Mesothelial cell of epicardium (in vitro differentiated cells): ENCODE measurements at regions not wholly inside any gene's neighbourhood (a gene's known extent, or its start where the extent isn't known, plus 50 kb on each side); places are given as distances from the start of the nearest gene placed in this dataset.

ENCODE experiments used
- DNase-seq, 2 experiments: peaks; one replicate each; pipeline ENCODE4 v3.0.0; 2021; ENCODE audit warnings: low spot score in 2 of 2; ENCODE audit not compliant: unreplicated experiment in 2 of 2
- H3K27ac Mint-ChIP-seq: 2 replicates; pipeline ENCODE4 v1.8.0; 2021; ENCODE audit warnings: mixed read lengths
- H3K27me3 Mint-ChIP-seq: 2 replicates; pipeline ENCODE4 v1.8.0; 2021; ENCODE audit warnings: low read depth, mixed read lengths
- H3K36me3 Mint-ChIP-seq: 2 replicates; pipeline ENCODE4 v1.8.0; 2021; ENCODE audit warnings: mixed read lengths
- H3K4me1 Mint-ChIP-seq: 2 replicates; pipeline ENCODE4 v1.8.0; 2021; ENCODE audit warnings: mixed read lengths
- H3K4me3 Mint-ChIP-seq: 2 replicates; pipeline ENCODE4 v1.8.0; 2021; ENCODE audit warnings: mild to moderate bottlenecking, moderate library complexity, mixed read lengths
- H3K9me3 Mint-ChIP-seq: 2 replicates; pipeline ENCODE4 v1.8.0; 2021; ENCODE audit warnings: mixed read lengths
- TF ChIP-seq, protein P1 (sequence below): fragments of 200-600 bp; sonication (generic); IDR thresholded peaks from one replicate; pipeline ENCODE4 v1.5.0; 2021; ENCODE audit warnings: antibody characterized with exemption; ENCODE audit not compliant: unreplicated experiment

DNA sequence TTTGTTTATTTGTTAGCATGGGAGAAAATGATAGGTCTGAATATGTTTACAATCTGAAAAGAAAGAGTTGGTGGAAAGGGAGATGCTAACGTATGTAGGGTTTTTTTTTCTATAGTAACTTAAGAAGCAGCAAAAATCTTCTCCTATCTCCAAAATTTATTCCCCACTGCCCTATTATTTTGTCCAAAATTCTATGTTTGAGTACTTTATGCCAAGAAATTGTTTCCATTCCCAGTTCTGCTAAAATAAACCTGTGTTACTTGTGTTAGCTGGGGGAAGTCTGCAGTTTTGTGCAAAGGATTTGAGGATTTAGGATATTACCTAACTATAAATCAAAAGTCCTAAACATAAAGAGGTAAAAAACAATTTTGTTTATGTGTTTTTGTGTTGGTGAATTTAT lies 2770.4 kb upstream of the PCDH20 start:
- no peak for DNase-seq
- H3K36me3 Mint-ChIP-seq, result no peaks in the 10 kb centered on the region
- H3K27me3 Mint-ChIP-seq, result no peaks in the 10 kb centered on the region
- peaks cover 7% of the 10 kb centered on the region for H3K9me3 Mint-ChIP-seq
- no peak overlapping the region for H3K27ac Mint-ChIP-seq
- TF ChIP-seq, protein P1, sequence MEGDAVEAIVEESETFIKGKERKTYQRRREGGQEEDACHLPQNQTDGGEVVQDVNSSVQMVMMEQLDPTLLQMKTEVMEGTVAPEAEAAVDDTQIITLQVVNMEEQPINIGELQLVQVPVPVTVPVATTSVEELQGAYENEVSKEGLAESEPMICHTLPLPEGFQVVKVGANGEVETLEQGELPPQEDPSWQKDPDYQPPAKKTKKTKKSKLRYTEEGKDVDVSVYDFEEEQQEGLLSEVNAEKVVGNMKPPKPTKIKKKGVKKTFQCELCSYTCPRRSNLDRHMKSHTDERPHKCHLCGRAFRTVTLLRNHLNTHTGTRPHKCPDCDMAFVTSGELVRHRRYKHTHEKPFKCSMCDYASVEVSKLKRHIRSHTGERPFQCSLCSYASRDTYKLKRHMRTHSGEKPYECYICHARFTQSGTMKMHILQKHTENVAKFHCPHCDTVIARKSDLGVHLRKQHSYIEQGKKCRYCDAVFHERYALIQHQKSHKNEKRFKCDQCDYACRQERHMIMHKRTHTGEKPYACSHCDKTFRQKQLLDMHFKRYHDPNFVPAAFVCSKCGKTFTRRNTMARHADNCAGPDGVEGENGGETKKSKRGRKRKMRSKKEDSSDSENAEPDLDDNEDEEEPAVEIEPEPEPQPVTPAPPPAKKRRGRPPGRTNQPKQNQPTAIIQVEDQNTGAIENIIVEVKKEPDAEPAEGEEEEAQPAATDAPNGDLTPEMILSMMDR, result no peak
- no peaks in the 10 kb centered on the region for H3K4me1 Mint-ChIP-seq
- H3K4me3 Mint-ChIP-seq, result no peak overlapping the region

DNA sequence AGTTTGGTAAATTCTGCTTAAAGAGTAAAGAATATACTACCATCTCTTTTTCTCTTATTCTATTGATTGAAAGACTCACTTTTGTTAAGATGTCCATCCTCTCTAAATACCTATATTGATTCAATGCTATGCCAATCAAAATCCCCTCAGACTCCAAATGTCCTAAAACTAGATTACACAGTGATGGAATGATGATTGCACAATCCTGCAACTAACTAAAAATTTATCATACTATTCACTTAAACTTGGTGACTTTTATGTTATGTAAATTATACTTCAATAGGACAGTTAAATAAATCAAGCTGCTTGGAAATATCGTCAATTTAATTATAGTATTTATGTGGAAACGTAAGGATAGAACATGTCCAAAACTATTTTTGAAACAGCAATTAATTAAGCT lies 2765.1 kb upstream of the PCDH20 start:
- H3K27ac Mint-ChIP-seq, result no peak overlapping the region
- H3K4me3 Mint-ChIP-seq, result no peak overlapping the region
- no peak for DNase-seq

DNA sequence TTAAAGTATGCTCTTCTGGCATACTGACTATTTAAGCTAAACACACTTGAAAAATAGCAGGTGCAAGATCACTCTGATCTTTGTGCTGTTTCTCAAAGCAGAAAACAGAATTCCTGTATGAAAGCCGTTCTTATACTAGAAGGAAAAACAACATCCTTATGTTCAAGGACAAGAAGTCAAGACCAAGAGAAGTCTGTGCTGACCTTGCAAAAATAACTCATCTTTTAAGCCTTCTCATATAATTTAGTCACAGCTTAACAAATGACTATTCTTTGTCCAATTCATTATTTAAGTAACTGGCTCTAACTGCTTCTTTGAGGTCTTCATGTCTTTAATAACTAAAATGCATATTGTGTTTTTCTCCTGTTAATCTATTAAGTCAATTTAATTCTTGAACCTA lies 2750.2 kb upstream of the PCDH20 start:
- Mint-ChIP-seq H3K27ac (no peak overlapping the region), H3K4me1 (peaks cover 4% of the 10 kb centered on the region), H3K36me3 (peaks cover 2% of the 10 kb centered on the region), H3K9me3 (peaks cover 15% of the 10 kb centered on the region), H3K27me3 (no peaks in the 10 kb centered on the region), H3K4me3 (no peak overlapping the region)
- TF ChIP-seq, protein P1, result no peak
- DNase-seq, result no peak

More for the DNA sequence above, 2765.1 kb upstream of the PCDH20 start:
- peaks cover 14% of the 10 kb centered on the region for H3K9me3 Mint-ChIP-seq
- H3K36me3 Mint-ChIP-seq, result no peaks in the 10 kb centered on the region
- TF ChIP-seq, protein P1, result no peak
- no peaks in the 10 kb centered on the region for H3K27me3 Mint-ChIP-seq
- no peaks in the 10 kb centered on the region for H3K4me1 Mint-ChIP-seq

DNA sequence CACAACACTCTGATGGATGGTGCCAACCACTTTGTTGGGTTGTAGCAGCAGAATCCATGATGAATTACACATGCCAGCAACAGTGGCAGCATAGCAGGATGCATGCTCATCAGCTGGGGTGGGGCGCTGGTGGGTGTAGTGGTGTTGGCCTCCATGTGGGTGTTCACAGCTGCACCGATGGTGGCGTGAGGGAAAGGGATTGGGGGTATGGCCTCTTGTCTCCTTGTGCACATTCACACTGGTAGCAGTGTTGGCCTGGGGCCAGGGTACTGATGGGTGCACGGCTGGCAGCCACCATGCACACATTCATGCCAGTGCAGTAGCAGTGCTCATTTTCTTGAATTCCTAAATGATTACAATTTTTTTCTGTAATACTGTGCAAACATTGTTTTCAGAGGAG lies 2748.8 kb upstream of the PCDH20 start:
- Mint-ChIP-seq H3K36me3 (peaks cover 2% of the 10 kb centered on the region), H3K4me3 (no peak overlapping the region), H3K27me3 (no peaks in the 10 kb centered on the region), H3K4me1 (peaks cover 13% of the 10 kb centered on the region), H3K9me3 (peaks cover 15% of the 10 kb centered on the region), H3K27ac (no peak overlapping the region)
- TF ChIP-seq, protein P1, result no peak
- no peak for DNase-seq

DNA sequence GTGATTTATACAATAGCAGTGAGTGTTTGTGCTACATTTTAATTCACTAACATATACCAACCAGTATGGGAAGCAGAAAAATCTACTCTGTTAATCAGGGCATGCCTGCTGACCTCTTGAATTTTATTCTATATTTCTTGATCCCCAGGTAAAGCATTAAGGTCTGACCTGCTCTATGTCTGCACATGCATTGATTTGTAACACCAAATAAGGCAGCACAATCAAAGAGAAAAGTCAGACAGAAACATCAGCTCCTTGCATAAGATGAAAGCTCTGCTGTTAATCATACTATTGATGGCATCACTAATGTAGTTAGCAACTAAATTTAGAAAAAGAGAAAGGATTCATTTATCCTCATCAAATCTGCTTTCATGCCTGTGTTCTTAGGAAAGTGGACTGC lies 2744.8 kb upstream of the PCDH20 start:
- TF ChIP-seq, protein P1, result no peak
- no peak overlapping the region for H3K4me3 Mint-ChIP-seq
- peaks cover 17% of the 10 kb centered on the region for H3K4me1 Mint-ChIP-seq

DNA sequence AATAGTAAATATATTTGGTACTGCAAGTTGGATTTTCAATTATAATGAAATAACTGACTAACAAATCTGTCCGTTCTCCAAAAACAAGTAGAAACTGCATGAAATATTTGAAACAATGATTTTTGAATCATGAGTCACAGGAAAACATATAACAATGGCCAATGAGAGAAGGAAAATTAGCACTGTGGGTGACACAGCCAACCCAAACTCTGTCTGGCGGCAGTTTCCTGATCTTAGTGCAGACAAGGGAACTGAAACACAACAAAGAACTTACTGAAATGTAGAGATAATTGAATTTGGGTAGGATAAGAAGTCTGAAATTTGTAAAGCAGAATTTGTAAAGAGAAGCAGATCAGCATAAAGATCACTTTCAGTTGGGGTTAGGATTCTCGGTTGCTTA lies 2743.3 kb upstream of the PCDH20 start:
- Mint-ChIP-seq H3K27ac (no peak overlapping the region), H3K36me3 (no peaks in the 10 kb centered on the region), H3K27me3 (no peaks in the 10 kb centered on the region), H3K4me1 (peaks cover 17% of the 10 kb centered on the region), H3K4me3 (no peak overlapping the region), H3K9me3 (peaks cover 11% of the 10 kb centered on the region)
- no peak for DNase-seq
- TF ChIP-seq, protein P1, result no peak

More for the DNA sequence above, 2744.8 kb upstream of the PCDH20 start:
- H3K36me3 Mint-ChIP-seq, result peaks cover 2% of the 10 kb centered on the region
- H3K9me3 Mint-ChIP-seq, result peaks cover 15% of the 10 kb centered on the region
- no peak for DNase-seq
- H3K27ac Mint-ChIP-seq, result no peak overlapping the region
- H3K27me3 Mint-ChIP-seq, result no peaks in the 10 kb centered on the region
